GM12874 (cell line): ENCODE measurements at regions not wholly inside any gene's neighbourhood (a gene's known extent, or its start where the extent isn't known, plus 50 kb on each side); places are given as distances from the start of the nearest gene placed in this dataset.

Experiments
- TF ChIP-seq, protein P1 (sequence below): IDR thresholded peaks from 2 replicates; pipeline ENCODE4 v1.5.1; 2011; ENCODE audit warnings: low read depth, mild to moderate bottlenecking, control low read depth, low read length, moderate library complexity; ENCODE audit not compliant: insufficient read depth

DNA sequence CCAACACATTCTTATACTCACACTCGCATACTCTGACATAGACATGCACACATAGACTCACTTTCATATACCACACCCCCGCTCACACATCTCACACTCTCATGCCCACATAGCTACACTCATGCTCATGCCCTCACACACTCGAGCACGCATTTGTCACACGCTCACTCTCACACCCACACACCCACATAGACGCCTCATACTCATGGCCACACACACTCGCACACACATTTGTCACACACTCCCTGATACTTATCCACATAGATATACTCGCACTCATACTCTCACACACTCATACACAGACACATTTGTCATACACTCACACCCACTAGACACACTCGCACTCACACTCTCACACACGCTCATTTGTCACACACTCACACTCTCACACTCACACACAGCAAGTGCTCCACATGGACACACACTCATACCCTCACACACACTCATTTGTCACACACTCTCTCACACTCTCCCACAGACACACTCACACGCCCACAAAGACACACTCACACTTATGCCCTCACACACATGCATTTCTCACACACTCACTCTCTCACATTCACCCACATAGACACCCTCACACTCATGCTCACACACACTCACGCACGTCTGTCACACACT is 50.9 kb downstream of the TNP1 start:
- TF ChIP-seq, protein P1, sequence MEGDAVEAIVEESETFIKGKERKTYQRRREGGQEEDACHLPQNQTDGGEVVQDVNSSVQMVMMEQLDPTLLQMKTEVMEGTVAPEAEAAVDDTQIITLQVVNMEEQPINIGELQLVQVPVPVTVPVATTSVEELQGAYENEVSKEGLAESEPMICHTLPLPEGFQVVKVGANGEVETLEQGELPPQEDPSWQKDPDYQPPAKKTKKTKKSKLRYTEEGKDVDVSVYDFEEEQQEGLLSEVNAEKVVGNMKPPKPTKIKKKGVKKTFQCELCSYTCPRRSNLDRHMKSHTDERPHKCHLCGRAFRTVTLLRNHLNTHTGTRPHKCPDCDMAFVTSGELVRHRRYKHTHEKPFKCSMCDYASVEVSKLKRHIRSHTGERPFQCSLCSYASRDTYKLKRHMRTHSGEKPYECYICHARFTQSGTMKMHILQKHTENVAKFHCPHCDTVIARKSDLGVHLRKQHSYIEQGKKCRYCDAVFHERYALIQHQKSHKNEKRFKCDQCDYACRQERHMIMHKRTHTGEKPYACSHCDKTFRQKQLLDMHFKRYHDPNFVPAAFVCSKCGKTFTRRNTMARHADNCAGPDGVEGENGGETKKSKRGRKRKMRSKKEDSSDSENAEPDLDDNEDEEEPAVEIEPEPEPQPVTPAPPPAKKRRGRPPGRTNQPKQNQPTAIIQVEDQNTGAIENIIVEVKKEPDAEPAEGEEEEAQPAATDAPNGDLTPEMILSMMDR = no peak

- TF ChIP-seq, protein P1 = no peak
These were observed 52.0 kb downstream of the TNP1 start for GRCh38 chr2:216807857-216808272.

DNA sequence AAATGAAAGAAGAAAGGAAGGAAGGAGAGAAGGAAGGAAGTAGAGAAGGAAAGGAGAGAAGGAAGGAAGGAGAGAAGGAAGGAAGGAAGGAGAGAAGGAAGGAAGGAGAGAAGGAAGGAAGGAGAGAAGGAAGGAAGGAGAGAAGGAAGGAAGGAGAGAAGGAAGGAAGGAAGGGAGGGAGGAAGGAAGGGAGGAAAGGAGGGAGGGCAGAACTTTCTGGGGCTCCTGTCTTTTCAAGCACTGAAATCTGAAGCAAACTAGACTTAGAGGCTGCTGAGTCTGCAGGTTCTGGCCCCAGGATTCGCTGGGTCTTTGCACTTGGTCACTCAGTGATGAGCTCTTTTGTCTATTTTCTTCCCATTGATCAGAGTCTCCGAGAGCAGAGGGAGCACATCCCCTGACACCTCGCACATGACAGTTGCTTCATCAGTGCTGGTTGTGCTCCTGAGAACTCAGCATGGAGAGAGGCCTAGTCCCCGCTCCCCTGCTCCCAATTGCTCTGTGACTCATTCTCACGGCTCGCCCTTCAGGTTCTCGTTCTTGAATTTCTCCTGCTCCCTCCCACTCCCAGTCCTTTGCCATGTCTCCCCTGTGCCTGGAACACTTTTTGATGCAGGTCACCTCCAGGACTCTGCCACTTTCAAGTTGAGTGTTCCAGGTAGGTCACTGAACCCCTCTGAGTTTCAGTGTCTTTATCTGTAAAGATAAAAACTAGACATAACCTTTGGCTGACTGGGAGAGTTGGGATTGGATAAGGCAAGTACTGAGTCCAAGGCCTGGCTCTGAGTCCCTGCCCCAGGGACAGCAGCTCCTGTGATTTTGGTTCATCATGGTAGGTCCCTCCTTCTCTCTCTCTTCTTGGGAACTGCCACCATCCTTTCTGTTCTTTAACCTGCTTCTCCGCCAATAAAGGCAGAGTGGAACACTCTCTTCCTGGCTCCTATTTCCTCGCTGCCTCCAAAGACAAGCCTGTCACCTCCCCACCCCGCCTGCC is 55.2 kb downstream of the TNP1 start:
- TF ChIP-seq, protein P1 = no peak

GRCh38 chr2:216803791-216804190 is 56.1 kb downstream of the TNP1 start:
- TF ChIP-seq, protein P1 = no peak

DNA sequence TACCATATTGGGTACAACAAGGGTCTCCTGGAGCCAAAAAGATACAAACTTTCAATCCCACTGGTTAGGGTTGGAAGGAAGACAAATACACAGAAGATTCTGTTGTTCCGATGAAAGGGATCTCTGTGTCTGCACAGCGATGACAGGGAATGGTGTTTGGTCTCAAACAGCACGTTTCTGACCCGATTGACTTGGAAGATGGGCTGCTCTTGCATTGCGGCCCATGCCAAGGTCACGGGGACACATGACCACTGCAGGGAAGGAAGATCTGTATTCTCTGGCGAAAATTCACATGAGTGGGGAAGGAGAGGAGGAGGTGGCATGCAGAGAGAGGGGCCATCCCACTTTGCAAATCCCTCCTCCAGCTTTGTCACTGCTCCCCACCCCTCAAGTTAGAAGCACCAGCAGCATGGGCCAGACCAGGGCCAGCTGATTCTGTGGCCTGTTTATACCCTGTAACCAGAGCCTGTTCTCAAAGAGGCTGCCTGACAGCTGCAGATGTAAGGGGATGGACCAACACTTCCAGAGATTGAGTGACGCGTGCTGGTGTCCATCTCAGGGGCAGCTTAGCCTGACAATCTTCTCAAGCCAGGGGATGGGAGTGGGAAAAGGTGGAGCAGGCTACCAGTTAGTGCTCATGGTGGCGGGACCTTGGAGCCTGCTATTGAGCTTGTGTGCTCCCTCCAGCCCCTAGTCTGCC is 57.2 kb downstream of the TNP1 start:
- TF ChIP-seq, protein P1 = no peak

DNA sequence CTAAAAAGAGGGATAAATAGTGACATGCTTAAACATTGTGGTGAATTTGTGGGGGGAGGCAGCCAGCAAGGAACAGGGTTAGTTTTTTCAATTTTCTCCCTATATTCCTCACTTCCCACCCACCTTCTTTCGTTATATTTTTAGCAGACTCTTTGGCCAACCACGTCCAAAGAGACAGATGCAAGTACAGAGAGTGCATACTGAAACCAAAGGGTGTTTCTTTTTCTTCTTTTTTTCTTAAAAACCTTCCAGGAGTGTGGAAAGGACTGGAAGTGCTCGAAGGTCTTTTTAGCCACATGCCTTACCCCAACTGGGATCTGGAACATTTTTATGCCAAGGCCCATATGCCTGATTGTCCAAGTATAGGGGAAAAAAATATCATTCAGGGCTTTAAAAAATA is 59.0 kb downstream of the TNP1 start:
- TF ChIP-seq, protein P1 = no peak

GRCh38 chr2:216799873-216800431 is 59.9 kb downstream of the TNP1 start:
- TF ChIP-seq, protein P1 = no peak
